DMS153 treated with DMSO at 0.1 percent for 48 hours (cell line): ENCODE measurements at regions not wholly inside any gene's neighbourhood (a gene's known extent, or its start where the extent isn't known, plus 50 kb on each side); places are given as distances from the start of the nearest gene placed in this dataset.

Source experiments
- DNase-seq: peaks from one replicate; lab custom pipeline; 2025; ENCODE audit not compliant: unreplicated experiment; lab: John Stamatoyannopoulos, UW

DNA sequence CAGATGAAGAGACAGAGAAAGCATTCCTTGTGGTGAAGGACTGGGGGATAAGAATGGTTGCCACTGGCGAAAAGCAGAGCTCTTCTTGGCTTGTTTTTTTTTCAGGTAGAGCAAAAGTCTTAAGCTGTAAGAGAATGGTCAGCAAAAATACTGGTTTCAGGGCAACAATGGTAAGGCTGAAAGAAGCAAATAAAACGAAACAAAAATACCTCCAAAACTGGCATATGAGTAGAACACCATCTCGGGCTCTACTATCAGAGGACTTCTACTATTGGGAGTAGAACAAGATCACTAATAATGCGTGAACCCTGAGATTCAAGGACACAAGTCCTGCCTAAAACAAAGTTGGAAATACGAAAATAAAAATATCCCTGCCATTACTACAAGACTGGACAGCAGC is 1823.2 kb upstream of the CDH6 start:
- no peak for DNase-seq

DNA sequence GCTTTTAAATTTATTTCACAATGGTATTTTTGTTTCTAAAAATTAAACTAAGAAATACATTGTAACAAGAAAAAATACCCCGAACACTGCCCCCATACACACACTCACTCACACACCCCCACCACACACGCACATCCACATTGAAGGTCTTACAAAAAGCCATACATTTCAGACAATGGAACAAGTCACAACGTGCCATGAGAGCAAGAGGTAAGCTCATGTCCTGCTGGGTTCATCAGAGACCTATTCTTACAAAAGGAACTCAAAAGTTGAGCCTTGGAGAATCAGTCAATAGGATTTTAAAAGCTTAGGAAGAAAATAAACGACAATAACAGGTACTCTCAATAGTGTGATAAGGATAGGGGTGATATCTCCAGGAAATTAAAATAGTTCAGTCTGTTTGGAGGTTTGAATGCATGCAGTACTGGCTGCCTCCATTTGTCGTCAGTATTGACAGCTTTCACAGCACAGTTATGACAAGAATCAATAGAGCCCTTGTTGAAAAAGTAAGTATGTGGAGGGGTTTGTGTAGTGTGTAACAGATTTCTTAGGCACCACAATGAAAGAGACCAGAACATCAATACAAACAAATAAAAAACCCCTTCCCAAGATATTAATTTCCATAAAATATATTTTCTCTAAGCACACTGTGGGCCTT is 1826.2 kb upstream of the CDH6 start:
- no peak for DNase-seq

- no peak for DNase-seq
Measured at GRCh38 chr5:29351170-29351569, 1842.3 kb upstream of the CDH6 start.

GRCh38 chr5:29337030-29337429 is 1856.5 kb upstream of the CDH6 start:
- DNase-seq: no peak

DNA sequence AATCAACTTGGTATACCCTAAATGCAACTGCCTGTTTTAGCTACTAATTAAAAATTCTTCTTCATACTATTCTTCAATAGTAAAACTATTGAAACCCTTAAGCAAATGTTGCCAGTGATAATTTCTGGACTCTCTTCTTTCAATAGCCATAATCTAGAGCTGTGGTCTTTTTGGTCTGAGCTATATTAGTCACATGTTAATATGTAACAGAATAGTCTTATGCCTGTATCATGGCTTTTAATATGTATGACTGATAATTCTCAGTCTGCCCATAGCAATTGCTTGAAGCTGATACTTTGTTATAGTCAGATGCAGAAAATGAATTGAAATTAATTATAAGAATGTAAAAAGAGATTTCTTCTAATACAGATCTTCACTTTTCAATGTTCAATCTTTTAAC is 1871.9 kb upstream of the CDH6 start:
- no peak for DNase-seq

DNA sequence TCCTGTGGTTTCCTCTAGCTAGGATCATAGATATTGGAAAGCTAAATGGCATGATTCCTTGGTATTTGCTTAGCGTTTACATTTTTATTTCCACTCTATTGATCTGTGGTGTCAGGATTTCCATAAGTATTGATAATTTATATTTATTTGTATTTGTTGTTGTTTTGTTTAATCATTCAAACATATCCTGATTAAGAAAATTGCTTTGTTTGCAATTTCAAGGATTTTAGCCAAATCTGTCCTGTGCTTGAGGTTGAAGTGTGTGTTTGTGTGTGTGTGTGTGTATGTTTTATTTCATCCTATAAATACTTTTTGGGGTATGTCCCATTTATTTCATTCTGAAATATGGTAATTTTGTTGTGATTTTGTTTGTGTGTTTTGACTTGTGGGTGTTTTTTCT is 1884.1 kb upstream of the CDH6 start:
- DNase-seq: no peak

GRCh38 chr5:29307478-29307877 is 1886.0 kb upstream of the CDH6 start:
- no peak for DNase-seq

- no peak for DNase-seq
Measured at GRCh38 chr5:29304545-29304944, 1888.9 kb upstream of the CDH6 start.

GRCh38 chr5:29296548-29296947 is 1896.9 kb upstream of the CDH6 start:
- no peak for DNase-seq

DNA sequence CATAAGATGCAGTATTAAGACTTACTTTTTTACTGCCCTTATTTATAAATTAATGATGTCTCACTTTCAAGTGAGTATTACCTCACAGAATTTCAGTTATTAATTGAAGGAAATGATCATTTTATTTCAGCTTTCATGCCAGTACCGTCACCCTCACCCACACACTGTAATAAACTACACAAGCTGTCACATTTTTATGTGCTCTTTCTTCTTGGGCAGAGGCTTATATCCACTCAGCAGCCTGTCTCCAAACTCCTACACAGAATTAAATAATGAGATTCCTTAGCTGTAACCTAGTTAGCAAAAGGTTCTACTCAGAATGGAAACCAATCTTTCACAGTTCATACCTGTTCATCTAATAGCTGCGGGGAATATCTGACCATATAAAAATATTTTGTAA is 1915.8 kb upstream of the CDH6 start:
- no peak for DNase-seq

DNA sequence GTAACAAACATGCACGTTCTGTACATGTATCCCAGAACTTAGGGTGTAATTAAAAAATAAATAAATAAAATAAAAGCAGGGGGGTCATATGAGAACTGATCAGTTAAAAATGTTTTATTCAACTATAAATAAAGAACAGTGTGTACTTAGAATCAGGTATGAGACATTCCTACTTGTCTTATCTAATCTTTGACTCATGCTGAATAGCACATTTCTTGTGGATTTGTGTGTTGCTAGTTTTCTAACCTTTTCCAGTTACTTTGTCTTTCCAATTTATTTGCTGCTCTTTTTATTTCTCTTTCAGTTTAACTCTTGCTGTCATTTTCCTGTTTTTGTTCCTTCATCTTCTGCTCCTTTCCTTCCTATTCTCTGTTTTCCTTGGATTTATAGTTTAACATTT is 1917.1 kb upstream of the CDH6 start:
- DNase-seq: no peak

GRCh38 chr5:29263915-29264351 is 1929.6 kb upstream of the CDH6 start:
- DNase-seq: no peak

- DNase-seq: no peak
Measured at GRCh38 chr5:29262339-29263123, 1931.0 kb upstream of the CDH6 start.

DNA sequence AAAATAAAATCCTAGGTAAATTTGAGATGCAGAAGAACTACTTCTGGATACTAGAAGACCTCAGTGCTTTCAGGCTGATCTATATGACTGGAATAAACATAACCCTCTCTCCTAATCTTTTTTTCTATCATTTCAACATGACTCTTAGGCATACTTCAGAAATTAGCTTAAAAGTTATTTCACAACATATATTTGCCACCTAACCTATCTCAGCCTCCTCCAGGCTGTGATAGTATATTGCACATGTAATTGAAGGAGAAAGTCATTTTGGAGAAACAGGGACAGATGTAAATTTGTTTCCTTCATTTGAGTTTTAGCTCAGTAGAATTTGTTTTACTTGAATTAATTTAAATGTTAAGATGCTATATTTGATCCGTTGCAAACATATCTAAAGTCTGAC is 1932.3 kb upstream of the CDH6 start:
- DNase-seq: no peak

GRCh38 chr5:29252390-29252789 is 1941.1 kb upstream of the CDH6 start:
- DNase-seq: no peak

DNA sequence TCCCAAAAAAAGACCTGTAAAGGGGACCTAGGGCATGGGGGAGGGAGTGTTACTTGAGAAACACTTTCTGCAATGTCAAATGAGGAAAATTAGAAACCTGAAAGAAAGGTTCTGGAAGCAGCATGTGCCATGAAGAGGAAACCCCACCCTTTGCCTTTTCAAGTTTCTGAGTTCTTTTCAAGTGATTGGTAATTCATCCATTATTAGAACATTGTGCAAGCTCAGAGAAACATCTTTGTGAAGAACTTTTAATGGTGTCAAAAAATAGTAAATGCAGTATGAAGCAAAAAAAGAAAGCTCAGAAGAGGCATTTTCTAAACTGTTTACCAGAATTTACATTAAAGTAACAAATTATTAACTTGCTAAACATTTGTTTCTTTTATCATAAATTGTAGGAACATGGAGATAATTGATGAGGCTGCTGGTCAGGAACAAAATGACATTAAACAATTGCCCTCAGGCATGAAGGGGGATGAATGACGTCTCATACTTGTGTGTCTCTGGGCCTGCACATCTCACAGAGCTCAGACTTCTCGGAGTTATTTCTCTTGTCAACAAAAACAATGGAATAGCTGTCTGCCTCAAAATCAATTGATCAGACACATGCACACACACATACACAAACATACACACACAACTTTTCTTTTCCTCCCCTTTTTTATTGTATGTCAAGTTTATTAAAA is 1946.0 kb upstream of the CDH6 start:
- no peak for DNase-seq

GRCh38 chr5:29240379-29240778 is 1953.1 kb upstream of the CDH6 start:
- DNase-seq: no peak

- DNase-seq: no peak
Measured at GRCh38 chr5:29239606-29240005, 1953.9 kb upstream of the CDH6 start.

- DNase-seq: no peak
Measured at GRCh38 chr5:29238115-29238514, 1955.4 kb upstream of the CDH6 start.

- no peak for DNase-seq
Measured at GRCh38 chr5:29231154-29231553, 1962.3 kb upstream of the CDH6 start.

- DNase-seq: no peak
Measured at GRCh38 chr5:29230591-29230990, 1962.9 kb upstream of the CDH6 start.

GRCh38 chr5:29229461-29229860 is 1964.0 kb upstream of the CDH6 start:
- DNase-seq: no peak
